Glomerular endothelial cell (primary cell): ENCODE measurements at regions not wholly inside any gene's neighbourhood (a gene's known extent, or its start where the extent isn't known, plus 50 kb on each side); places are given as distances from the start of the nearest gene placed in this dataset.
"Not testable (repeated sequence)": the region's sequence is repeated elsewhere in the genome, so short reads cannot be mapped to it uniquely, and the experiment has no call there.

ENCODE experiments used
- DNase-seq: peaks from one replicate; pipeline ENCODE4 v3.0.0-alpha.2; 2011; ENCODE audit warnings: low read depth, low spot score; ENCODE audit errors: extremely low read depth

DNA sequence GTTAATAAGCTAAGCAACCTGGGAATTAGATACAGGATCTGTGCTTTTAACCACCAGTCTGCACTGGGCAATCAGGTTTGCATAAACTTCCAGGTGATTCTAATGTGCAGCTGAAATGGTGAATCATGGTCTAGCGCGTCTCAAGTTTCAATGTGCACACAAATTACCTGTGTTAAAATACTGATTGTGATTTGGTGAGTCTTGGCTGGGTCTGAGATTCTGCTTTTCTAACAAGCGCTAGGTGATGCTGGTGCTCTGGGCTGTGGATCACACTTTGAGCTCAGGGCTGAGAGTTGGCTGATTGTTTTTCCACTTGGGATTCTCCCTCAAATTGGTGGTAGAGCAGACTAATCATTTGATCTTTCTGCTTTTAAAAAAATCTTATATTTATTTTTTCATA, 124.8 kb downstream of the C12orf75 start:
- DNase-seq: no peak

DNA sequence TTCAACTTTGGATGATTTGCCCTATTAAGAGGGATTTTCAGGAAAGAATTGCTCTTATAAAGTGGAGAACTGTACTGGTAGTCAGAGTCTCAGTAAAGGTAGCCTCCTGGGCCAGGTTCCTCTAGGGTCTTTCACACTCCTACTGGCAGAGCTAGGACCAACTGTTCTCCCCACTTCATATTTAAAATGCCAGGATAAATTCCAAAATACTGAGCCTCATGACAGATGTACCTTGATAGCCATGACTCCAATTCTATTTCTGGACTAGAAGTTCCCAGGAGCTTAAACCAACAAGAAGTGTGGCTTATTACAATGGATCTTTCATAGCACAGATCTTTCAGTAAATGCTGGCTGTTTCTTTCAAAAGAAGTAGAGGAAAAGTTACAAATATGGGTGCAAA, 126.5 kb downstream of the C12orf75 start:
- DNase-seq: no peak

DNA sequence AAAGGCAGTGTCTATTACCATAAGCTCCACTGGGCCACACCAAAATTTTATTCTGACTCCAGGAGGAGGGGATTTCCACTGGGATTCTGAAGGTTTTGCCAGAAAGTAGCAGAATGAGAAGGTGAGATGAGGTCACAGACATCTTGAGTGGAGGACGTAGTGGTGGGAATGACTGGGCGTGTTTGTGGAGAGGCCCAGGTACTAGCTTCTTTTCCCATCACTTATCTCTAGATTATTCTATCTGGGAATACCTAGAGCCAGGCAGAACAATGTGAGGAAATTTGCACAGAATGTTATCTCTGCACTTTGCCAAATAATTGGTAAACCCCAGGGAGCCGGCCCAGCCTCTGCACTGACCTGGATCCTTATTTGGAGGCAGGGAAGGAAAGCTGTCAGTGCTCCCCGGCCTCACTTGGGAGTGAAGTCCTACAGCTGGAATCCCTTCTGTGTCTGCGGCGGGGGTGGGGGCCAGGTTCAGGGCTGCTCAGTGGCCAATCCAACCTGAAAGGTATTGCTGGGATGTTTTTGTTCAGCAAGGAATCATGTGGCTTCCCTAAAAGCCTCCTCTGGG, 129.4 kb downstream of the C12orf75 start:
- no peak for DNase-seq

DNA sequence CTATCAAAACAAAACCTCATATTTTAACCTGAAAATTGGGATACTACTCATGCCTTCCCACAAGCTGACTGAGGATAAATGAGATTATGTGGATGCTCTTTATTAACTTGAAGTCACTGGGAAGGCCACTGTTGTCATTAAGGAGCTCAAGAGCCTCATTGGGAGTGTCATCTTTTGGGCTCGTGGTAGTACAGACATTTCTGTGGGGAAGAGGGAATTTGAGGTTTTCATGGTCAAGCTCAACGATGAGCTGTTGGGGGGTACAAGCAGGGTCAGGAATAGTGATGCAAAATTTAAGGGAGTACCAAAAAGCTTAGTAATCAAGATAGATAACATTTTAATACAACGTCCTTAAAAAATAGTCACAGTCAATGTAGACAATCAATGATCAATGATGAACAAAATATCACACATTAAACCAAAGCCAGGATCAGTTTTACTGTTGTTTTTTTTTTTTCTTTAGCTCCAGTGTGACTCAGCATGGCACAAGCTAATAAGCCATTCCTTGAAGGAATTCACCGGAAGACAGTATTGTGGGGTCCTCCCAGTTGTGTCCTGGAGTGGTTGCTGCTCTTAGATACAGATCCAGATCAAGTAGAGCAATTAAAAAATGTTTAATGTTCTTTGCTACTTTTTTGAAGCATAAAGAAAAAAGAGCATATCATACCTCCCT, 130.9 kb downstream of the C12orf75 start:
- no peak for DNase-seq

DNA sequence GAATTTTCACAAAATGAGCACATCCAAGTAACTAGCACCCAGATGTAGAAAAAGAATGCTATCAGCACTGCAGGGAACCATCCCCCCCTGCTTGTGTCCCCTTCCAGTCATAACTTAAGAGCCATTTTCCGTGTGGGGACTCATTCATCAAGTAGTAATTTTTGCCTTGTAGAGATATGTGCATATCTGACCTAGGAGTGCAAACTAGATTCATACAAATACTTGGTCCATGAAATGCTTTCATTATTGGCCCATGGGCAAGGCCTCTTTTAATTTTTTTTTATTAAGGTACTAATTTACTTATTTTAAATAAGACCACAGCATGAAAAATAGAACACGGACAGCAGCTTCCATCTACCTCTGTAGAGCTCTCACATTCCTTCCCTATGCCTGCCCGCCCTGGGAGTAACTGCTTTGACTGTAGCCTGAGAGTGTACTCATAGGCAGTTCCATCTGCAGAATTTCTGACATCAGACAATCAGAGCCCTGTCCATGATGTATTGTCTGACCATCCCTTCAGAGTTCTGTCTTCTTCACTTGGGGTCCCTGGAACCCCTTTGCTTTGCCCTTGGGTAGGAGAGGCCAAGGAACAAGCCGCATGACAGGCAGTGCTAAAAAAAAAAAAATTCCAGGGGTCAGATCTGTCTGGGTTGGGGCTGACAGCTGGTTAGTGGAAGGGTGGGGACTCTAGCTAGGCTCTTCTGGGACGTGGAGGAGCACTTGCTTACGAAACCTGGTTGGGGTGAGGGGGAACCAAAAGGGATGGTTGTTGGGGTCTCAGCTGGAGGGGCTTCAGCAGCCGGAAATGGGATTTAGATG, 131.7 kb downstream of the C12orf75 start:
- no peak for DNase-seq

DNA sequence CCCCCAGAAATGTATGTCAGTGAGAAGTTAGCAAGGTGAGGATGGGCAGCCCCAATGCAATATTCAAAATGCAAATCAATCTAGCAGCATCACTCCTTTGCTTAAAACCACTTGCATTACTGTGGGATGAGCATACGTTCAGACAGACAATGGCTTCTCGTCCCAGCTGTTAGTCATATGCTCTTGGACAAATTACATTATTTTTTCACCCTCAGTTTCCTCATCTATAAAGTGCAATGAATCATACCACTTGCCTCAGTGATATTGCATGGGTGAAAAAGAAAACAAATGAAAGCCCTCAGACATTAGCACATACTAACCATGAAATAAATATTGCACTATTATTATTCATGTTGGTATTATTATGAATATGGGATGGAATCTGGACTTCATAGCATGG, 132.3 kb downstream of the C12orf75 start:
- DNase-seq: no peak

DNA sequence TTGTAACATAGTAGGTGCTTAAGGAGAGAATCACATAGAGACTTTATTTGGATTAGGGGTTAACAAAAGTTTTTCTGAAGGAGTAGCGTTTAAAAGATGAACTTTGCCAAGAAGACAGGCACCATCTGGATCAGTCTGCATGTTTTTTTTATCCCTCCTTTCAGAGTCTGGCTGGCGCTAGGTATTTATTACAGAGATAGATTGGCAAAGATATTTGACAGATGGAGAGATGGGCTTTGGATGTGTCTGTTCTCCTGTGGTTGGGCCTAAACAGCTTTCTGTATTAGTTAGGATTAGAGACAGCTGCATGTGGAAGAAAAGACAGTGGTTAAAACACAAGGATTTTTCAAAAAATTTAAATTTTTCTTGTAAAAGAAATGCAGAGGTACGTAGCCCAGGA, 133.9 kb downstream of the C12orf75 start:
- no peak for DNase-seq

DNA sequence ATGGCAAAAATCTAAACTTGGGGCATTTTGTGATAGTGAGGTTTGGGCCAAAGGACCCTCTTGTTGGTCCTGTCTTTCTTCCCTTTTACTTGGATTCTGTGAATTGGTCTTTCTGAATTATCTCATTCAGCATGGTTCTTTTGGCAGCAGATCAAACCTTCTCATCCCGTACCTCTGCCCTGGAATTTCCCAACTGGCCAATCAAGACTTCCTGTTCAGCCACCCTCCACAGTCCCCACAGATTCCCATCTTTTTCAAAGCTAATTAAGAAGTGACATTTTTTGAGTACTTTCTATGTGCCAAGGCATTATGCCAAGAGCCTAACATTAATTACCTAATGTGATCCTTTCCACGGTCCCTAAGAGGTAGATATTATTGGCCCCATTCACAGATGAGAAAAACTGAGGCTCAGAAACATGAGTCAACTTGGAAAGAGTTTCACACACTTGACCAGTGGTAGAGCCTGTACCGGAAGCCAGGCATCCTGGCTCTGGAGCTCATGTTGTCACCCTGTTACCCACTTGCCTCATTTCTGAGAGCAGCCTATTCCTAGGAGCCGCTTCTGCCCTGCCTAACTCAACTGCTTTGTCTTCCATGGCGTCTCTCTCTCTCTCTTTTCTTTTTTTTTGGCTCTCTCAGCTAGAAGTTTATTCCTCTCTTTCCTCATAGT, 135.9 kb downstream of the C12orf75 start:
- no peak for DNase-seq

DNA sequence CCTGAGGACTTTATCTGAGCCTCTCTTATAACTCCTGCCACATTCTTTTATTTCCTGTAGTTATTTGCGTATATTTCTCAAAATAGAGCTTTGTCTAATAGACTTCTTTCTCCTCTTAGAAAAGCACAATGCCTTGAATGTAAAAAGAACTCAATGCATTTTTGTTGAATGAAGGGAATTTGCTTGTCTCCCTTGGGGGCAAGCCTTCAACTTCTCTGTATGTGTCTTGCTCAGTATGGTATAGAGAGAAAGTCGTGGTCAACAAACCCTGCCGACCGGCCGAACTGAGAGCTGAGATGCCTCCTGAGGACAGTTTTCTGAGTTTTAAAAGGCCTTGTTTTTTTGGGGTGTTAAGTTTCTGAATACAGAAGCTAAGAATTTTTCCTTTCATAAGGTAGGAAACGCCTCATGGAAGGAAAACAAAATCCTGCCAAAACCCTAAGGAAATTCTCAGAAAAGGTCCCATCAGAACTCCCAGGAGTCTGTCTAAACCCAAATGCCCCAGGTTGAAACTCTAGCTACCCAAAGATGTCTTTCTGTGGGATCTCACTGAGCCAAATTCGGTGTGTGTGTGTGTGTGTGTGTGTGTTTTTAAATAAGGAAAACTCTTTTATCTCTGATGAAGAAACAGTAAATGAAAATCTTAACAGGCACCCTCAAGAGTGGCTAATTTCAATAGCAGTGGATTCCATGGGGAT, 136.6 kb downstream of the C12orf75 start:
- no peak for DNase-seq

DNA sequence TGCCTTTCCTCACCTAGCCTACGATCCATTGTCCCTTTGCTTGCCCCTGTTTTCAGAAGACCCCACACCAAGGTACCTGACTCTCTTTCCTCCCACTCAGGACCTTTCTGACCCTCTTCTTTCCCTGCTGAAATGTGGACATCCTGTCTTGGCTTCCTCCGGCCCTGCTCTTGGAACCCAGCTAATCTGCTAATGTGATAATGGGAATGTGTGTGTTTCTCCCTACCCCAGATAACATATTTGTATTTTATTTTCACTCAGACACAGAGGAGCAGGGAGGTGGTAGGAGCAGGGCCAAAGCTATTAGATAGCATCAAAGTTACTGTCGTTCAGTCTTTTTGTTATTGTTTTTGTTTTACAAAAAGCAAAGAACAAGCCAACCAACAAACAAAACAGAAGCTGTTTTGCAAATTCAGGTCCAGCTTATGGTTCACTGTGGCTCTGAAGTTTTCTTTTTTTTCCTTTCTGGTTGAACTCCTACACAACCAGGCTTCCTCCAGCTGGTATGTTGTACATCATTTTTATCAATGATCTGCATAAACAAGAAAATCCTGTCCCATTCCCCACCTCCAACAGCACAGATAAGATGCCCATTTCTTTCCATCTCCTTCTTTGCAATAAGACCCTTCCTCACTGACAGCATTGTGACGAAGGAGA, 137.3 kb downstream of the C12orf75 start:
- no peak for DNase-seq

DNA sequence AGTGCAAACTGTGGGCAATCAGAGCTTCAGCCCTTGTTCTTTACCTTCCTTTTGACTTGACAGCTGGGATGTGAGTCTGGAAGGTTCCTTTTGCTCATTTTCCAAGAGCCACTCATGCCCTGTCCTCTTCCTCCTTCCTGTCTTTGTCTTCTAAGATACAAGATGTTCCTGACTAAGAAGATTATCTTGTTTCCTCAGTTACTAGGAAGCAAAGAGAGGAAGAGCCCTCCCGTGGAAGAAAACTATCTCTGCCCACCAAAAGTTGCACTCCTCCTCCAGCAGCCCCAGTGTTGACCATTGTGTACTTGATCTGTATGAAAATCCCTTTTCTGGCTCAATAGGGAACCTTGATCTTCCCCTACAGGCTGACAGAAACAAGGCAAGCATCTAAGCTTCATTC, 138.0 kb downstream of the C12orf75 start:
- DNase-seq: no peak

DNA sequence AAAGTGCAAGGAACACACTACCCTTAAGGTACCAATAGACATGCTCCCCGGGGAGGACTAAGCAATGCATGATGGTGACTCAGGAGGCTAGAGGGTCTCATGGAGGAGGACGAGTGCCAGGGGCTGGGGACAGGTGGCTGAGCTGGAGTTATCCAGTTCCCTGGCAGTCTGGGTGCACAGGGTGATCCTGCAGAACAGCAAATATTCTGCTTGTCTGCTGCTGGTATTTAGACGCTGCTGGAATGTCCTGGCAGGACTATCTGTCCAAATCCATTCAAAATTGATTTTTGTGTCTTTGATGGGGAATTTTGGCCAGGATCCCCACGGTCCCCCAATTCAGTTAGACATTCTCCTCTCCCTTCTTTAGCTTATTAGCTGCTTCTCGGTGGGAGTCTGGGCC, 138.7 kb downstream of the C12orf75 start:
- no peak for DNase-seq

DNA sequence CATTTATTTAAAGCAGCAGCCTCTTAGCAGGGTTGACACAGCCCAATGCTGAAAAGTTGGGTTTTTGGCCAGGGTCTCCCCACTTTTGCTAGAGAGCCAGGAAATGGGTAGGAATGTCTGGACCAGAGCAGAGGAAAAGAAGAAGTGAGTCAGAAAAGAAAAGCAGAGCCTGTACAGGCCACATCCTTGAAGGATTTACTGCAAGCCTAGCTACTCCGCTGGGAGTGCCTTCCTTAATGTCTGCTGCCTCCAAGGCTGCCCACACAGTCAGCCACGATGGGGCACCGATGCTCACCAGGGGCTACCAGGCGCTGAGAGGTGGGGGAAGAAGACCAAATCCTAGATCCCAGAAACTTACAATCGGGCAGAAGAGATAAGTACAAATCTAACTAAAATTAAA, 139.2 kb downstream of the C12orf75 start:
- DNase-seq: no peak

DNA sequence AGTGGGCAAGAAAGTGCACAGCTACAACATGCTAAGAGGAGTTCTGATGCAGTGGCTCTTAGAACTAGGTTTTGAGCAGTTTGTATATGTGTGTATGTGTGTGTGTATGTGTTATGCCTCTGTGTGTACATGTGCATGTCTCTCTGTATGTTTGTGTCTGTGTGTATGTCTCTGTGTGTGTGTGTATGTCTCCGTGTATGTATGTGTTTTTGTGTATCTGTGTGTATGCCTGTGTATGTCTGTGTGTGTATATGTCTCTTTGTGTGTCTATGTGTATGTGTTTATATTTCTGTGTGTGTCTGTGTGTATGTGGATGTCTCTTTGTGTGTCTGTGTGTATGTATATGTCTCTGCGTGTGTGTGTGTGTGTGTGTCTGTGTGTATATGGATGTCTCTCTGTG, 139.6 kb downstream of the C12orf75 start:
- no peak for DNase-seq

DNA sequence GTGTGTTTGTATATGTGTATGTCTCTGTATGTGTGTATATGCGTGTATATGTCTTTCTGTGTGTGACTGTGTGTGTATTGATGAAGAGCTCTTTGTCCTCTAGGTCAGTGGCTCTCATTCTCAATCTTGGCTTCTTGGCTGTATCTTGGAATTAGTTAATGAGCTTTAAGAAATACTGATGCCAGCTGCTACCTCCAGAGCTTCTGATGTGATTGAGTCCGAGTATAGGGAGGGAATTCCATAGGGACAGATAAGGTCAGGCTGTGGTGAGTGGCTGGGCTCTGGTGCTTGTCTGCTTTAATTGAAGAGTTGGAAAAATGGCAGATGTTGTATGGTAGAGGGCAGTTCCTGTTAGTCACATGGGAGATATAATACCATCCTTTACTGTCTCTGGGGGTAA, 140.1 kb downstream of the C12orf75 start:
- no peak for DNase-seq

DNA sequence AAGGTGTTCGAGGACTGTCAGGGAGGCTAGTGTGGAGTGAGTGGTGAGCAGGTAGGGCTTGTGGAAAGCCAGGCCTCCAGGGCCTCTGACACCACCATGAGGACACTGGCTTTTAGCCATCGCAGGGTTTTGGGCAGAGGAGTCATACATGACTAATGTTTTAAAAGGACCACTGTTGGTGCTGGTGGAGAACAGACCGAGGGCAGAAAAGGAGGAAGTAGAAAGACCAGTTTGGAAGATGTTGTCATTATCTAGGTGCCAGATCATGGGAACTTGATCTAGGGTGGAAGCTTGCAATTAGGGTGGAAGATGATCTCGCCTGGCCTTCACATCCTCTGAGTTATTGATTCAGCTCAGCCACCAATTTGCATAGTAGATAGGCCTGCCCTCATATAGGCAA, 144.2 kb downstream of the C12orf75 start:
- DNase-seq: no peak

DNA sequence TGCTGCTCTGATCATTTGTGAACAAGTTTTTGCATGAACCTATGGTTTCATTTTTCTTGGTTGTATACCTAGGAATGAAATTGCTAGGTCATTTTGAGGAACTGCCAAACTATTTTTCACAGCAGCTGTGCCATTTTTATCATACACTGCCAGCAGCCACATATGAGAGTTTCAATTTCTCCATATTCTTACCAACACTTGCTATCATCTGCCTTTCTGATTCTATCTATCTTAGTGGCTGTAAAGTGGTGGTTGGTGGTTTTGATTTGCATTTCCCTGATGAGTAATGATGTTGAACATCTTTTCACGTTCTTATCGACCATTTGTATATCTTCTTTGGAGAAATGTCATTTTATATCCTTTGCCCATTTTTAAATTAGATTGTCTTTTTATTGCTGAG, 146.1 kb downstream of the C12orf75 start:
- no peak for DNase-seq

DNA sequence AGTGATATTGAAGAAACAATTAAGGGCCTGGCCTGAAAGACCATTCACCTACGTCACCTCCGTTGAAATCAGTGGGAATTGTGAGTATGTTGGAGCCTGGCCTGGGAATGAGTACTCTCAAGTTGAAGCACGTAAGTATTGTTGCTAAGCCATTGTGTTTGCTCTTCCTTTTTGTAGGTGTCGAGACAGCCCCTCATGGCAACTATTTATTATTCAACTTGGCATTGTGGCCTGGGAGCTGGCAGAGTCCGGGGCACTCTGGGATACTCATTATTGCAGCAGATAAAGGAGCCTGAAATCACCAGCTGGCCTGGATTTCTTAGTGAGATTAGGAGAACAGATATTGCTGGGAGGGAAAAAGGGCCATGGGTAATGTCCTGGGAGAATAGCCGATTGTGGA, 147.4 kb downstream of the C12orf75 start:
- DNase-seq: no peak

DNA sequence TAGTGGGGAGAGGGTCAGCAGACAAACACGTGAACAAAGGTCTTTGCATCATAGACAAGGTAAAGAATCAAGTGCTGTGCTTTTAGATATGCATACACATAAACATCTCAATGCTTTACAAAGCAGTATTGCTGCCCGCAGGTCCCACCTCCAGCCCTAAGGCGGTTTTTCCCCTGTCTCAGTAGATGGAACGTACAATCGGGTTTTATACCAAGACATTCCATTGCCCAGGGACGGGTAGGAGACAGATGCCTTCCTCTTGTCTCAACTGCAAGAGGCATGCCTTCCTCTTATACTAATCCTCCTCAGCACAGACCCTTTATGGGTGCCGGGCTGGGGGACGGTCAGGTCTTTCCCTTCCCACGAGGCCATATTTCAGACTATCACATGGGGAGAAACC, 148.3 kb downstream of the C12orf75 start:
- not testable (repeated sequence) for DNase-seq

DNA sequence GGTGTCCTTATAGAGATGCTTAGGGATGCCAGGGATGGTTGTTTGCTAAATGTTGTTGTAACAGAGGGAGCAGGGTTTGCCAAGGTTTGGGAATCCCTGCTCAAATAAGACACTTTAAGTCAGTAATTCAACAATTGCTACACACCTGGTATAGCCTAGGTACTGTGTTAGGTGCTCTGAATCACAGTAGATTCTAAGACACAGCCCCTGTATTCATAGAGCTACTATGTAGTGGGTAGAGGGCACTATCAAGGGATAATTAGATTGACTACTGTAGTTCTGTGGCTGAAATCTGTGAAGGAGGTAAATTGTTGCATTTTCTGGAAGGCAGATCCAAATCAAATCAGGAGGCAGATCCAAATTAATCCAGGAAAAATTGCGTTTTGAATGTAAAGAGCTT, 149.2 kb downstream of the C12orf75 start:
- DNase-seq: no peak

DNA sequence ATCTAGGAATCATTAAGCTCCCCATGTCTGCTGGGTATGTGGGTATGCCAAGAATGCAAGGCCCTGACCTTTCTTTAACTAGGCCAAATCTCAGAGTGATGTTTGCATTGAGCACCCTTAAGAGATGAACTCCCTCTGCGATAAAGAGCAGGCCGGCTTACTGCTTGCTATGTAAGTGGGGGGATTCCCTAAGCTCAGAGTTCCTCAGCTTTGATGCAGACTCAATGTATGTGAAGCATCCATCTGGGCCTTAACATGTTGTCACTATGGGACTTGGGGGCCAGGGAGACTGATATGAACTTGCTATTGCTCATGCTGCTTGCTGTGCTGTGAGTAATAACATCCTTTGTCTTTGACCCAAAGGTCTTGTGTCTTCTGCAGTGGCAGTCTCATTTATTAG, 149.7 kb downstream of the C12orf75 start:
- no peak for DNase-seq
